OCI-LY7 (cell line): ENCODE measurements at regions not wholly inside any gene's neighbourhood (a gene's known extent, or its start where the extent isn't known, plus 50 kb on each side); places are given as distances from the start of the nearest gene placed in this dataset.

Source experiments
- BruUV-seq: library from RNA; stranded (reverse); fragments of 400-500 nt; replicated peaks from 2 replicates; lab custom pipeline; 2021; lab: Mats Ljungman, UMichigan
- CTCF ChIA-PET: fragments of 300-600 bp; sonication (Branson Sonifier 250); formaldehyde crosslinking; loops from one replicate; lab custom pipeline; 2022; ENCODE audit warnings: antibody characterized with exemption; ENCODE audit not compliant: unreplicated experiment; lab: Charles Lee
- POLR2A ChIA-PET: fragments of 300-600 bp; sonication (Branson Sonifier 250); formaldehyde crosslinking; loops from one replicate; lab custom pipeline; 2022; ENCODE audit warnings: antibody characterized with exemption; lab: Charles Lee
- DNase-seq: peaks from one replicate; pipeline ENCODE4 v3.0.0-alpha.2; 2015; ENCODE audit warnings: low spot score
- H2AFZ ChIP-seq: fragments of 200-600 bp; sonication (generic), shearing (Covaris generic); 2 replicates; pipeline ENCODE4 v1.6.1; 2014; ENCODE audit warnings: mild to moderate bottlenecking, antibody characterized with exemption, low read length, moderate library complexity
- H3K27ac ChIP-seq: fragments of 200-600 bp; sonication (generic); 2 replicates; pipeline ENCODE4 v1.5.1; 2014; ENCODE audit warnings: mixed run types, low read depth, mild to moderate bottlenecking, moderate library complexity, low read length, inconsistent platforms; ENCODE audit not compliant: poor library complexity, severe bottlenecking
- H3K36me3 ChIP-seq: fragments of 200-600 bp; sonication (generic); 2 replicates; pipeline ENCODE4 v1.6.1; 2014; ENCODE audit warnings: mild to moderate bottlenecking, antibody characterized with exemption, low read length, moderate library complexity, mixed read lengths; ENCODE audit not compliant: insufficient read depth
- H3K4me1 ChIP-seq: fragments of 200-600 bp; sonication (generic); 2 replicates; pipeline ENCODE4 v1.5.1; 2014; ENCODE audit warnings: mild to moderate bottlenecking, low read length; ENCODE audit not compliant: insufficient read depth, poor library complexity, severe bottlenecking
- H3K4me2 ChIP-seq: fragments of 200-600 bp; sonication (generic); 2 replicates; pipeline ENCODE4 v1.6.1; 2014; ENCODE audit warnings: mild to moderate bottlenecking, low read length
- H3K4me3 ChIP-seq: fragments of 200-600 bp; sonication (generic); 2 replicates; pipeline ENCODE4 v1.5.1; 2014; ENCODE audit warnings: mild to moderate bottlenecking, low read depth, low read length; ENCODE audit not compliant: poor library complexity, severe bottlenecking
- H3K79me2 ChIP-seq: fragments of 200-600 bp; sonication (generic); 2 replicates; pipeline ENCODE4 v1.6.1; 2016; ENCODE audit warnings: low read depth, mild to moderate bottlenecking, low read length, moderate library complexity, mixed read lengths; ENCODE audit not compliant: insufficient read depth
- H3K9me2 ChIP-seq: fragments of 200-600 bp; sonication (generic); 2 replicates; pipeline ENCODE4 v1.6.1; 2016; ENCODE audit warnings: mild to moderate bottlenecking, low read length, mixed read lengths; ENCODE audit not compliant: insufficient read depth
- H3K9me3 ChIP-seq: fragments of 200-600 bp; sonication (generic); 2 replicates; pipeline ENCODE4 v1.6.1; 2014; ENCODE audit warnings: mild to moderate bottlenecking, mixed run types, low read length, mixed read lengths
- H4K20me1 ChIP-seq: fragments of 200-600 bp; sonication (generic); 2 replicates; pipeline ENCODE4 v1.6.1; 2014; ENCODE audit warnings: mild to moderate bottlenecking, antibody characterized with exemption, low read length, moderate library complexity, mixed read lengths; ENCODE audit not compliant: insufficient read depth
- CTCF ChIP-seq: fragments of 200-600 bp; sonication (generic); conservative IDR thresholded peaks from 2 replicates; pipeline ENCODE4 v1.5.1; 2014; ENCODE audit warnings: mild to moderate bottlenecking, antibody characterized with exemption, low read length, moderate library complexity, mixed read lengths
- EZH2phosphoT487 ChIP-seq: fragments of 200-600 bp; sonication (generic); IDR thresholded peaks from 2 replicates; pipeline ENCODE4 v1.6.1; 2018; ENCODE audit warnings: low read depth, borderline replicate concordance, mild to moderate bottlenecking, mixed run types, antibody characterized with exemption, low read length, moderate library complexity, mixed read lengths
- intact Hi-C: fragments of 100-400 bp; cut with micrococcal nuclease; formaldehyde crosslinking; loops from one replicate; pipeline ENCODE4 v1.10.0; 2022; ENCODE audit not compliant: unreplicated experiment

GRCh38 chr2:82674652-82675051 is 1784.4 kb downstream of the SUCLG1 start:
- Histone ChIP-seq H3K36me3 (no peaks in the 10 kb centered on the region), H3K4me3 (no peak overlapping the region), H3K27ac (no peak overlapping the region), H3K4me2 (no peak overlapping the region), H2AFZ (no peak overlapping the region), H3K4me1 (no peaks in the 10 kb centered on the region), H3K9me2 (no peaks in the 10 kb centered on the region), H3K9me3 (no peaks in the 10 kb centered on the region), H3K79me2 (no peaks in the 10 kb centered on the region), H4K20me1 (no peaks in the 10 kb centered on the region)
- ChIA-PET CTCF (no interaction called here), POLR2A (no interaction called here)
- BruUV-seq = no TSS peak
- intact Hi-C loops = no loop called here
- TF ChIP-seq CTCF = no peak
- TF ChIP-seq EZH2phosphoT487 = no peak
- no peak for DNase-seq

- DNase-seq = no peak
- POLR2A ChIA-PET = no interaction called here
- H2AFZ ChIP-seq = no peak overlapping the region
- no peaks in the 10 kb centered on the region for H3K9me3 ChIP-seq
- CTCF ChIA-PET = no interaction called here
- H3K36me3 ChIP-seq = no peaks in the 10 kb centered on the region
- no peaks in the 10 kb centered on the region for H3K4me1 ChIP-seq
- no peaks in the 10 kb centered on the region for H3K79me2 ChIP-seq
- H4K20me1 ChIP-seq = no peaks in the 10 kb centered on the region
- no peak for TF ChIP-seq EZH2phosphoT487
- TF ChIP-seq CTCF = no peak
- no TSS peak for BruUV-seq
- no peak overlapping the region for H3K4me2 ChIP-seq
- intact Hi-C loops = no loop called here
- no peak overlapping the region for H3K27ac ChIP-seq
- H3K9me2 ChIP-seq = no peaks in the 10 kb centered on the region
- no peak overlapping the region for H3K4me3 ChIP-seq
Measured at GRCh38 chr2:82667491-82667890, 1791.6 kb downstream of the SUCLG1 start.

GRCh38 chr2:82665691-82666090 is 1793.4 kb downstream of the SUCLG1 start:
- Histone ChIP-seq H3K9me2 (no peaks in the 10 kb centered on the region), H2AFZ (no peak overlapping the region), H4K20me1 (no peaks in the 10 kb centered on the region), H3K36me3 (no peaks in the 10 kb centered on the region), H3K9me3 (no peaks in the 10 kb centered on the region), H3K27ac (no peak overlapping the region), H3K79me2 (no peaks in the 10 kb centered on the region), H3K4me1 (no peaks in the 10 kb centered on the region), H3K4me2 (no peak overlapping the region), H3K4me3 (no peak overlapping the region)
- intact Hi-C loops = no loop called here
- DNase-seq = no peak
- ChIA-PET POLR2A (interaction anchor here (0.5 kb wide), 1 partner anchor 924 kb away, joined by 5 read pairs; no protein-coding TSS in a partner anchor), CTCF (no interaction called here)
- no TSS peak for BruUV-seq
- TF ChIP-seq EZH2phosphoT487 = no peak
- TF ChIP-seq CTCF = no peak
